ENCODE measurements at regions not wholly inside any gene's neighbourhood (a gene's known extent, or its start where the extent isn't known, plus 50 kb on each side); places are given as distances from the start of the nearest gene placed in this dataset.

- TF ChIP-seq CTCF (IDR thresholded peaks at IDR 0.05) (no peak), POLR2A (IDR thresholded peaks at IDR 0.05) (no peak)
These were observed 150.8 kb downstream of the RBMX2 start for GRCh38 chrX:130552444-130553073.

Measured in heart left ventricle (tissue), 13 donors.